Heart left ventricle (tissue), 13 donors: ENCODE measurements at regions not wholly inside any gene's neighbourhood (a gene's known extent, or its start where the extent isn't known, plus 50 kb on each side); places are given as distances from the start of the nearest gene placed in this dataset.

ENCODE experiments used
- CTCF ChIP-seq, 12 donors: fragments of 200-600 bp; sonication (generic) in 4 of 12; IDR thresholded peaks; one replicate each; pipeline versions ENCODE4 v1.5.0 to v1.8.0; 2018 to 2022; ENCODE audit warnings: antibody characterized with exemption in 12 of 12, mild to moderate bottlenecking in 5 of 12
- POLR2A ChIP-seq, 2 donors: fragments of 450-650 bp; IDR thresholded peaks; one replicate each; pipeline ENCODE4 v1.6.1; 2017; ENCODE audit warnings: antibody characterized with exemption in 2 of 2, mild to moderate bottlenecking in 2 of 2, moderate library complexity in 2 of 2
- donor health status: ischemic (EF 13 %, LVEDD 7.1; RV severe dilation, severe dysfunction).
- donor health status: DM: no; HTN: yes; CAD: no.
- donor health status: DM: no; HTN: no; CAD: no.
- donor health status: ischemic (EF 25% LVEDD 6.9; RV normal size, moderate dysfunction).
- donor health status: ischemic (EF 25% LVEDD 5.7; RV mildly dilated, moderate dysfunction).
- donor health status: ischemic (EF 35%, LVEDD 5.7; RV mildly dilated, moderate dysfunction).
- donor health status: nonischemic (EF 11% LVEDD 7.7; RV severe dilation, severe dysfunction).
- donor health status: DM: yes; HTN: yes; CAD: no.
- donor health status: PGD.
- donor health status: ischemic (EF 29% LVEDD 5.4; RV normal size, mild dysfunction).
- donor health status: nonischemic (EF 23%, LVEDD 6.1; RV moderate dilation, normal function).

GRCh38 chr22:27194096-27194748 is 536.8 kb downstream of the MIAT start:
- TF ChIP-seq CTCF (IDR thresholded peaks at IDR 0.05) (no peak), POLR2A (IDR thresholded peaks at IDR 0.05) (no peak)
